Stimulated activated naive CD8-positive, alpha-beta T cell treated with anti-CD3 and anti-CD28 coated beads, Interleukin-15, Interleukin-2, amounts not matched to agents 100 U/mL and 50 U/mL, for 24 hours (primary cell): ENCODE measurements at regions not wholly inside any gene's neighbourhood (a gene's known extent, or its start where the extent isn't known, plus 50 kb on each side); places are given as distances from the start of the nearest gene placed in this dataset.
"Not testable (repeated sequence)": the region's sequence is repeated elsewhere in the genome, so short reads cannot be mapped to it uniquely, and the experiment has no call there.

ENCODE experiments used
- ATAC-seq: fragments of 150-1000 bp; cut with Tn5 transposase; one replicate; pipeline ENCODE4 v1.10.0; 2021
- DNase-seq: peaks from one replicate; pipeline ENCODE4 v3.0.0; 2021

- DNase-seq (no peak), ATAC-seq (no peak)
Observed at GRCh38 chr13:61664801-61665705, 249.4 kb upstream of the PCDH20 start.

- DNase-seq (no peak), ATAC-seq (no peak)
Observed at GRCh38 chr13:61654481-61654880, 238.8 kb upstream of the PCDH20 start.

GRCh38 chr13:61648547-61648946 lies 232.9 kb upstream of the PCDH20 start:
- ATAC-seq (no peak), DNase-seq (no peak)

GRCh38 chr13:61612192-61612591 lies 196.5 kb upstream of the PCDH20 start:
- DNase-seq (no peak), ATAC-seq (no peak)

GRCh38 chr13:61608138-61608537 lies 192.5 kb upstream of the PCDH20 start:
- ATAC-seq (no peak), DNase-seq (no peak)

GRCh38 chr13:61600360-61601033 lies 184.8 kb upstream of the PCDH20 start:
- ATAC-seq: no peak

GRCh38 chr13:61592489-61592888 lies 176.8 kb upstream of the PCDH20 start:
- DNase-seq: no peak
- ATAC-seq: no peak

More at GRCh38 chr13:61600360-61601033, 184.8 kb upstream of the PCDH20 start:
- no peak for DNase-seq

GRCh38 chr13:61575973-61576372 lies 160.3 kb upstream of the PCDH20 start:
- no peak for ATAC-seq

GRCh38 chr13:61563645-61564044 lies 148.0 kb upstream of the PCDH20 start:
- DNase-seq (no peak), ATAC-seq (no peak)

More at GRCh38 chr13:61575973-61576372, 160.3 kb upstream of the PCDH20 start:
- DNase-seq: no peak

- no peak for ATAC-seq
Observed at GRCh38 chr13:61546911-61547310, 131.3 kb upstream of the PCDH20 start.

GRCh38 chr13:61546413-61546812 lies 130.8 kb upstream of the PCDH20 start:
- no peak for ATAC-seq

More at GRCh38 chr13:61546911-61547310, 131.3 kb upstream of the PCDH20 start:
- DNase-seq: no peak

GRCh38 chr13:61536433-61536832 lies 120.8 kb upstream of the PCDH20 start:
- no peak for ATAC-seq
- DNase-seq: no peak

More at GRCh38 chr13:61546413-61546812, 130.8 kb upstream of the PCDH20 start:
- DNase-seq: no peak

GRCh38 chr13:61531383-61532065 lies 115.9 kb upstream of the PCDH20 start:
- no peak for DNase-seq

GRCh38 chr13:61519214-61519613 lies 103.6 kb upstream of the PCDH20 start:
- not testable (repeated sequence) for ATAC-seq

More at GRCh38 chr13:61531383-61532065, 115.9 kb upstream of the PCDH20 start:
- ATAC-seq: no peak

GRCh38 chr13:61508936-61509335 lies 93.3 kb upstream of the PCDH20 start:
- DNase-seq: no peak
- no peak for ATAC-seq

More at GRCh38 chr13:61519214-61519613, 103.6 kb upstream of the PCDH20 start:
- DNase-seq: not testable (repeated sequence)

GRCh38 chr13:61500176-61500575 lies 84.5 kb upstream of the PCDH20 start:
- ATAC-seq (no peak), DNase-seq (no peak)

- DNase-seq (no peak), ATAC-seq (no peak)
Observed at GRCh38 chr13:61495648-61496047, 80.0 kb upstream of the PCDH20 start.

GRCh38 chr13:61493556-61493955 lies 77.9 kb upstream of the PCDH20 start:
- DNase-seq, ATAC-seq: not testable (repeated sequence)

GRCh38 chr13:61486496-61486895 lies 70.8 kb upstream of the PCDH20 start:
- ATAC-seq: peak; percentile 14
- DNase-seq: no peak

- DNase-seq (no peak), ATAC-seq (no peak)
Observed at GRCh38 chr13:61485128-61485765, 69.6 kb upstream of the PCDH20 start.

- no peak for ATAC-seq
- DNase-seq: no peak
Observed at GRCh38 chr13:61477619-61478018, 62.0 kb upstream of the PCDH20 start.

GRCh38 chr13:61470786-61471185 lies 55.1 kb upstream of the PCDH20 start:
- ATAC-seq (no peak), DNase-seq (no peak)
